HFF-Myc (cell line): ENCODE measurements at regions not wholly inside any gene's neighbourhood (a gene's known extent, or its start where the extent isn't known, plus 50 kb on each side); places are given as distances from the start of the nearest gene placed in this dataset.

Experiments
- DNase-seq: peaks from one replicate; pipeline ENCODE4 v3.0.0-alpha.2; 2011; ENCODE audit warnings: low read depth; ENCODE audit errors: extremely low read depth
- H3K4me3 ChIP-seq: replicated peaks from 2 replicates; pipeline ENCODE4 v1.5.1; 2011; ENCODE audit warnings: low read depth, mild to moderate bottlenecking, control low read depth, low read length
- CTCF ChIP-seq: IDR thresholded peaks from 2 replicates; pipeline ENCODE4 v1.5.1; 2012; ENCODE audit warnings: mild to moderate bottlenecking, low read depth, low read length, control low read depth; ENCODE audit errors: missing control alignments

DNA sequence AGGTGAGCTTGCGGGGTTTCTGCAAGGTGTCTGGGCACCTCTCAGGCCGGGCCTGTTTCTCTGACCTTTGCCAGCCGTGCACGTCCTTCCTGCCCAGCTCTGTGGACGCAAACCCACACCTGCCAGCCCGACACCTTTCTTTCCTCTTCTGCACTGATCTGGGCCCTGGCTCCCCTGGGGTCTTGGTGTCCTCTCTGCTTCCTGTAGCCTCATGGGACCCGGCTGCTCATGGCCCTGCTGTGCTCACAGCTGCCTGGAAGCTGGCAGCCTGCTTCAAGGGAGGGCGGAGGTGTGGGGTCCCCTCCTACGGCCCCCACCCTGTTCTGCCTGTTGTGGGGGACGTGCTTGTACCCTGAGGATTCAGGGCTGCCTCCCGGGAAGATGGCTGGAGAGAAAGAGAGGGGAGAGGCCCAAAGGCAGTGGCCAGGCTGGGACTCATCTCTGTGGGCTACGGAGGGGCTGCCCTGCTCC lies 342.4 kb downstream of the SEC14L1 start:
- H3K4me3 ChIP-seq, result no peak overlapping the region
- no peak for TF ChIP-seq CTCF
- no peak for DNase-seq

- H3K4me3 ChIP-seq, result no peak overlapping the region
- TF ChIP-seq CTCF, result no peak
- DNase-seq, result no peak
Measured at GRCh38 chr17:77484111-77484510, 343.3 kb downstream of the SEC14L1 start.

- no peak overlapping the region for H3K4me3 ChIP-seq
- TF ChIP-seq CTCF, result no peak
- no peak for DNase-seq
Measured at GRCh38 chr17:77485089-77485833, 344.5 kb downstream of the SEC14L1 start.

DNA sequence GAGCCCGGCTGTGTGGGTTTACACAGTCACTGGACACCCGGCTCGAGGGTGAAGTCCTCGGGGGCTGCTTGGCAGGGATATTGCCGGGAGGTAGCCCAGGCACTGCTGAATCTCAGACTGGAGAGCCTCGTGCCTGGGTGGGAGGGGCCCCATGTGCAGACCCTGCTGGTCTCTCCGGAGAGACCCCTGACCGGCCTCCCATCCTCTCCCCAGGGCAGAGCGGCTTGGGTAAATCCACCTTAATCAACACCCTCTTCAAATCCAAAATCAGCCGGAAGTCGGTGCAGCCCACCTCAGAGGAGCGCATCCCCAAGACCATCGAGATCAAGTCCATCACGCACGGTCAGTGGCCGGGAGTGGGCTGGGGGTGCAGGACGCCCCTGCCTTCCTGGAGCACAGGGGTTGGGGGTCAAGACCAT lies 346.5 kb downstream of the SEC14L1 start:
- H3K4me3 ChIP-seq, result no peak overlapping the region
- no peak for TF ChIP-seq CTCF
- DNase-seq, result no peak

GRCh38 chr17:77487677-77488530 lies 347.1 kb downstream of the SEC14L1 start:
- DNase-seq, result no peak
- no peak overlapping the region for H3K4me3 ChIP-seq
- TF ChIP-seq CTCF, result no peak

- no peak for TF ChIP-seq CTCF
- DNase-seq, result no peak
- no peak overlapping the region for H3K4me3 ChIP-seq
Measured at GRCh38 chr17:77488531-77489238, 347.9 kb downstream of the SEC14L1 start.
